ENCODE measurements at regions not wholly inside any gene's neighbourhood (a gene's known extent, or its start where the extent isn't known, plus 50 kb on each side); places are given as distances from the start of the nearest gene placed in this dataset.

DNA sequence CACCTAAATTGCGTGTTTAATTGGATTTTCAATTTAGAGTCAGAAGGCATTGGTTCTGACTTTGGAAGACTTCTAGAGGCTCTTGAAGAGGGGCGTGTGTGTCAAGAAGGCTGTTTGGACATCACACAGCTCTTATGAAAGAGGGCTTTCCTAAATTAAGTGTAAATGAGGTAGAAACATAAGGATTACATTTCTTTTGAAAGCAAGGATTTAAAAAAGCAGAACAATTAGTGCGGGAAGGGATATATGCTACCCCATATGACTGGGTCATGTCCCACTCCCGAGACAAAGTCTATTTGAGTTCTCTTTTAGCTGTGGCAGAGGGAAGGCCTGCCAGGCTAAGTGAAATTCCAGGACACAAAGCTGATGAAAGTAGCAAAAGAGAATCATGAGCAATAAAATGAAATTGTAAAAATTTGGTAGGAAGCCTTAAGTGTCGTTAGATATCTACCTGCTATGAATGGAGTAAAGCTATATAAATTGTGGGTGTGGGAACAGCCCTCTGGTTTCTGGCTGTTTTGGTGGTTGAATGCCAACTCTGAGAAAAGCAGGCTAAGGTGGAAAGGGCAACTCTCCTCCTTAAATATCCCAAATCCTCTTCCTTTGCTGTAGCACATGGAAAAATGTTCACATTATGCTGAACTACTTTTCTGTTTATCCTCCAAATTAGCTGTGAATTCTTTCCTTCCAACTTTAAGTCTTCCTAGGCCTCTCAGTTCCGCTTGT, 100.6 kb upstream of the TSC22D2 start:
- TF ChIP-seq POLR2AphosphoS5 (IDR thresholded peaks at IDR 0.05; ENCODE audit: low read depth, low read length) = no peak
- no peak for TF ChIP-seq HDAC2 (IDR thresholded peaks at IDR 0.05; ENCODE audit: borderline replicate concordance in 1 of 2, low read depth in 2 of 2, low read length in 2 of 2)
- TF ChIP-seq EGR1 (IDR thresholded peaks at IDR 0.05; ENCODE audit: borderline replicate concordance, low read depth, low read length) = no peak
- TF ChIP-seq, protein P1, sequence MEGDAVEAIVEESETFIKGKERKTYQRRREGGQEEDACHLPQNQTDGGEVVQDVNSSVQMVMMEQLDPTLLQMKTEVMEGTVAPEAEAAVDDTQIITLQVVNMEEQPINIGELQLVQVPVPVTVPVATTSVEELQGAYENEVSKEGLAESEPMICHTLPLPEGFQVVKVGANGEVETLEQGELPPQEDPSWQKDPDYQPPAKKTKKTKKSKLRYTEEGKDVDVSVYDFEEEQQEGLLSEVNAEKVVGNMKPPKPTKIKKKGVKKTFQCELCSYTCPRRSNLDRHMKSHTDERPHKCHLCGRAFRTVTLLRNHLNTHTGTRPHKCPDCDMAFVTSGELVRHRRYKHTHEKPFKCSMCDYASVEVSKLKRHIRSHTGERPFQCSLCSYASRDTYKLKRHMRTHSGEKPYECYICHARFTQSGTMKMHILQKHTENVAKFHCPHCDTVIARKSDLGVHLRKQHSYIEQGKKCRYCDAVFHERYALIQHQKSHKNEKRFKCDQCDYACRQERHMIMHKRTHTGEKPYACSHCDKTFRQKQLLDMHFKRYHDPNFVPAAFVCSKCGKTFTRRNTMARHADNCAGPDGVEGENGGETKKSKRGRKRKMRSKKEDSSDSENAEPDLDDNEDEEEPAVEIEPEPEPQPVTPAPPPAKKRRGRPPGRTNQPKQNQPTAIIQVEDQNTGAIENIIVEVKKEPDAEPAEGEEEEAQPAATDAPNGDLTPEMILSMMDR (IDR thresholded peaks at IDR 0.05; ENCODE audit: control extremely low read depth in 1 of 3, insufficient read depth in 1 of 3, low read depth in 1 of 3, low read length in 3 of 3) = no peak
- no peak for TF ChIP-seq ZNF274 (IDR thresholded peaks at IDR 0.05; ENCODE audit: borderline replicate concordance, extremely low read depth, low read length)
- TF ChIP-seq SIX5 (IDR thresholded peaks at IDR 0.05; ENCODE audit: low read depth, low read length) = no peak
- TF ChIP-seq SP1 (IDR thresholded peaks at IDR 0.05; ENCODE audit: low read depth, low read length) = no peak
- TF ChIP-seq RFX5 (IDR thresholded peaks at IDR 0.05; ENCODE audit: borderline replicate concordance, low read depth, low read length) = no peak
- no peak for TF ChIP-seq CBX8 (IDR thresholded peaks at IDR 0.05; ENCODE audit: borderline replicate concordance, low read depth, low read length)
